Keratinocyte (primary cell): ENCODE measurements at regions not wholly inside any gene's neighbourhood (a gene's known extent, or its start where the extent isn't known, plus 50 kb on each side); places are given as distances from the start of the nearest gene placed in this dataset.

Source experiments
- DNase-seq: peaks from one replicate; pipeline ENCODE4 v3.0.0-alpha.2; 2011; ENCODE audit warnings: low read depth, missing footprints, low spot score
- FAIRE-seq: peaks from 2 replicates; lab custom pipeline; 2011; peaks lifted over from hg19 to GRCh38; lab: Jason Lieb, UNC
- H2AFZ ChIP-seq: 2 replicates; pipeline ENCODE4 v1.6.0; 2012; ENCODE audit warnings: low read length, control low read depth, inconsistent platforms; ENCODE audit not compliant: control insufficient read depth
- H3K27ac ChIP-seq: 2 replicates; pipeline ENCODE4 v1.5.1; 2011; ENCODE audit warnings: low read length; ENCODE audit not compliant: control insufficient read depth, insufficient read depth
- H3K27me3 ChIP-seq: 3 replicates; pipeline ENCODE4 v1.6.0; 2011; ENCODE audit warnings: low read length; ENCODE audit not compliant: control insufficient read depth, insufficient read depth; ENCODE audit errors: extremely low read depth
- H3K36me3 ChIP-seq, 2 experiments: 2 replicates in 1 of 2; 3 replicates in 1 of 2; pipeline ENCODE4 v1.5.1; 2011; ENCODE audit warnings: low read length in 2 of 2, mild to moderate bottlenecking in 1 of 2; ENCODE audit not compliant: control insufficient read depth in 2 of 2, insufficient read depth in 2 of 2; ENCODE audit errors: extremely low read depth in 1 of 2
- H3K4me1 ChIP-seq: 3 replicates; pipeline ENCODE4 v1.5.1; 2011; ENCODE audit warnings: low read length; ENCODE audit not compliant: control insufficient read depth, insufficient read depth; ENCODE audit errors: extremely low read depth
- H3K4me2 ChIP-seq: 3 replicates; pipeline ENCODE4 v1.6.0; 2011; ENCODE audit warnings: low read depth, low read length; ENCODE audit not compliant: control insufficient read depth, insufficient read depth; ENCODE audit errors: extremely low read depth
- H3K4me3 ChIP-seq, 3 experiments: fragments of 200-600 bp in 1 of 3; sonication (generic) in 1 of 3; 2 replicates in 2 of 3; 3 replicates in 1 of 3; pipeline ENCODE4 v1.5.1; 2011 to 2016; ENCODE audit warnings: low read length in 3 of 3, mild to moderate bottlenecking in 3 of 3, control low read depth in 2 of 3, inconsistent platforms in 1 of 3, low read depth in 1 of 3, mixed read lengths in 1 of 3, mixed run types in 1 of 3, moderate library complexity in 1 of 3; ENCODE audit not compliant: control insufficient read depth in 2 of 3, insufficient read depth in 2 of 3; ENCODE audit errors: extremely low read depth in 1 of 3
- H3K79me2 ChIP-seq: 2 replicates; pipeline ENCODE4 v1.6.0; 2012; ENCODE audit warnings: low read length; ENCODE audit not compliant: control insufficient read depth, insufficient read depth
- H3K9ac ChIP-seq: 3 replicates; pipeline ENCODE4 v1.6.0; 2011; ENCODE audit warnings: low read length; ENCODE audit not compliant: control insufficient read depth, insufficient read depth; ENCODE audit errors: extremely low read depth
- H3K9me1 ChIP-seq: 3 replicates; pipeline ENCODE4 v1.6.0; 2011; ENCODE audit warnings: low read length; ENCODE audit not compliant: control insufficient read depth, insufficient read depth; ENCODE audit errors: extremely low read depth
- H3K9me3 ChIP-seq: 2 replicates; pipeline ENCODE4 v1.5.1; 2012; ENCODE audit warnings: low read depth, low read length; ENCODE audit not compliant: control insufficient read depth
- H4K20me1 ChIP-seq: 3 replicates; pipeline ENCODE4 v1.6.0; 2011; ENCODE audit warnings: low read length; ENCODE audit not compliant: control insufficient read depth, insufficient read depth; ENCODE audit errors: extremely low read depth
- EZH2 ChIP-seq: IDR thresholded peaks from one replicate; pipeline ENCODE4 v1.6.1; 2012; ENCODE audit warnings: inconsistent platforms, mild to moderate bottlenecking, low read length, moderate library complexity
- dilution Hi-C: fragments of 300-500 bp; cut with MboI; formaldehyde crosslinking; loops from one replicate; pipeline ENCODE4 v1.7.0; 2020; ENCODE audit warnings: low sequenced_read_pairs; ENCODE audit not compliant: extremely low pct_ligation_motif_present
- TF ChIP-seq, protein P1 (sequence below), 3 experiments: IDR thresholded peaks in 1 of 3; conservative IDR thresholded peaks in 1 of 3; optimal IDR thresholded peaks in 1 of 3; 2 replicates in 2 of 3; 3 replicates in 1 of 3; pipeline versions ENCODE3 to v1.5.1; 2011; ENCODE audit warnings: low read length in 3 of 3, mild to moderate bottlenecking in 3 of 3, moderate library complexity in 2 of 3, control low read depth in 1 of 3, inconsistent platforms in 1 of 3; ENCODE audit not compliant: insufficient read depth in 2 of 3; ENCODE audit errors: extremely low read depth in 1 of 3

GRCh38 chr12:126518596-126519200 is 1453.5 kb downstream of the AACS start:
- Histone ChIP-seq H3K36me3 (no peaks in the 10 kb centered on the region), H3K9ac (no peak overlapping the region), H3K4me1 (no peaks in the 10 kb centered on the region), H3K79me2 (no peaks in the 10 kb centered on the region), H3K9me1 (no peaks in the 10 kb centered on the region), H3K4me2 (no peak overlapping the region), H3K4me3 (no peak overlapping the region), H4K20me1 (no peaks in the 10 kb centered on the region), H3K27me3 (no peaks in the 10 kb centered on the region), H3K27ac (no peak overlapping the region), H2AFZ (no peak overlapping the region), H3K9me3 (no peaks in the 10 kb centered on the region)
- dilution Hi-C loops, result no loop called here
- DNase-seq, result no peak
- no peak for TF ChIP-seq EZH2
- TF ChIP-seq, protein P1, sequence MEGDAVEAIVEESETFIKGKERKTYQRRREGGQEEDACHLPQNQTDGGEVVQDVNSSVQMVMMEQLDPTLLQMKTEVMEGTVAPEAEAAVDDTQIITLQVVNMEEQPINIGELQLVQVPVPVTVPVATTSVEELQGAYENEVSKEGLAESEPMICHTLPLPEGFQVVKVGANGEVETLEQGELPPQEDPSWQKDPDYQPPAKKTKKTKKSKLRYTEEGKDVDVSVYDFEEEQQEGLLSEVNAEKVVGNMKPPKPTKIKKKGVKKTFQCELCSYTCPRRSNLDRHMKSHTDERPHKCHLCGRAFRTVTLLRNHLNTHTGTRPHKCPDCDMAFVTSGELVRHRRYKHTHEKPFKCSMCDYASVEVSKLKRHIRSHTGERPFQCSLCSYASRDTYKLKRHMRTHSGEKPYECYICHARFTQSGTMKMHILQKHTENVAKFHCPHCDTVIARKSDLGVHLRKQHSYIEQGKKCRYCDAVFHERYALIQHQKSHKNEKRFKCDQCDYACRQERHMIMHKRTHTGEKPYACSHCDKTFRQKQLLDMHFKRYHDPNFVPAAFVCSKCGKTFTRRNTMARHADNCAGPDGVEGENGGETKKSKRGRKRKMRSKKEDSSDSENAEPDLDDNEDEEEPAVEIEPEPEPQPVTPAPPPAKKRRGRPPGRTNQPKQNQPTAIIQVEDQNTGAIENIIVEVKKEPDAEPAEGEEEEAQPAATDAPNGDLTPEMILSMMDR (optimal IDR thresholded peaks at IDR 0.05 in 1 of 3, IDR thresholded peaks at IDR 0.05 in 1 of 3, conservative IDR thresholded peaks at IDR 0.05 in 1 of 3; ENCODE audit: extremely low read depth in 1 of 3, insufficient read depth in 2 of 3, low read length in 3 of 3), result no peak
- FAIRE-seq, result no peak

- H3K9ac ChIP-seq, result no peak overlapping the region
- no peaks in the 10 kb centered on the region for H3K79me2 ChIP-seq
- no peak for FAIRE-seq
- H3K4me1 ChIP-seq, result no peaks in the 10 kb centered on the region
- H3K27me3 ChIP-seq, result no peaks in the 10 kb centered on the region
- H3K4me3 ChIP-seq, result no peak overlapping the region
- H4K20me1 ChIP-seq, result no peaks in the 10 kb centered on the region
- H3K9me1 ChIP-seq, result no peaks in the 10 kb centered on the region
- H3K9me3 ChIP-seq, result no peaks in the 10 kb centered on the region
- H2AFZ ChIP-seq, result no peak overlapping the region
- no peaks in the 10 kb centered on the region for H3K36me3 ChIP-seq
- TF ChIP-seq EZH2, result no peak
- TF ChIP-seq, protein P1 (optimal IDR thresholded peaks at IDR 0.05 in 1 of 3, IDR thresholded peaks at IDR 0.05 in 1 of 3, conservative IDR thresholded peaks at IDR 0.05 in 1 of 3; ENCODE audit: extremely low read depth in 1 of 3, insufficient read depth in 2 of 3, low read length in 3 of 3), result no peak
- no peak overlapping the region for H3K27ac ChIP-seq
- no peak overlapping the region for H3K4me2 ChIP-seq
- dilution Hi-C loops, result no loop called here
- no peak for DNase-seq
These were observed 1454.6 kb downstream of the AACS start for GRCh38 chr12:126519833-126520232.
